ENCODE measurements at regions not wholly inside any gene's neighbourhood (a gene's known extent, or its start where the extent isn't known, plus 50 kb on each side); places are given as distances from the start of the nearest gene placed in this dataset.

- TF ChIP-seq CTCF (IDR thresholded peaks at IDR 0.05; ENCODE audit: insufficient read depth, low read depth, low read length) (no peak), EZH2 (IDR thresholded peaks at IDR 0.05; ENCODE audit: insufficient read depth, low read length) (no peak)
These were observed 1815.3 kb upstream of the CELF4 start for GRCh38 chr18:39380866-39381265.
